ENCODE measurements at regions not wholly inside any gene's neighbourhood (a gene's known extent, or its start where the extent isn't known, plus 50 kb on each side); places are given as distances from the start of the nearest gene placed in this dataset.

DNA sequence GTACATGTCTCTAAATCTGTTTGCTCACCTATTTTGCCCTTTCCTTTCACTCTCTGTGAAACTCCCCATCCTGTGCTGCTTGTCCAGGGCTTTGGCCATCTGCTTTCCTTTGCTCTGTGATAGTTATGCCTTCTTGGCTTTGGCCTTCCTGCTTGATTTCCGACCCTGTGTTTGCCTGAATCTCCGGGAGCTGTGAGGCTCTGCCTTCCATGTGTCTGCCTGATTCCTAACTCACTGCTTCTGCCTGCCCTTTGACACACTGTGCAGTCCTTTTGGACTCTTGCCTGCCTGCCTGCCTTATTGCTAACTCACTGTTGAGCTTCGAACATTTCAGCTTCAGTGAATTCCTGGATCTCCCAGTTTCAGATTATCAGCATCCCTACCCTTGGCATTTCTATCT is 143.1 kb downstream of the C4orf33 start:
- TF ChIP-seq POLR2A (IDR thresholded peaks at IDR 0.05; ENCODE audit: extremely low read depth, insufficient read length) (no peak), MAX (IDR thresholded peaks at IDR 0.05; ENCODE audit: low read depth, low read length) (no peak)
